IMR-90 (cell line): ENCODE measurements at regions not wholly inside any gene's neighbourhood (a gene's known extent, or its start where the extent isn't known, plus 50 kb on each side); places are given as distances from the start of the nearest gene placed in this dataset.

Source experiments
- CEBPB ChIP-seq: IDR thresholded peaks from 2 replicates; pipeline ENCODE4 v1.6.1; 2012; ENCODE audit warnings: low read depth, low read length, improper control_type of control experiment
- CHD1 ChIP-seq: IDR thresholded peaks from 2 replicates; pipeline ENCODE4 v1.6.1; 2012; ENCODE audit warnings: low read depth, low read length, improper control_type of control experiment
- CTCF ChIP-seq: conservative IDR thresholded peaks from 2 replicates; pipeline ENCODE4 v1.5.1; 2012; ENCODE audit warnings: mild to moderate bottlenecking, low read depth, low read length, improper control_type of control experiment
- FOS ChIP-seq: fragments of 150-350 bp; IDR thresholded peaks from 2 replicates; pipeline ENCODE4 v1.6.1; 2016; ENCODE audit warnings: low read depth, low read length
- MAFK ChIP-seq: IDR thresholded peaks from 2 replicates; pipeline ENCODE4 v1.6.1; 2012; ENCODE audit warnings: low read depth, low read length, improper control_type of control experiment
- MXI1 ChIP-seq: IDR thresholded peaks from 2 replicates; pipeline ENCODE4 v1.6.1; 2012; ENCODE audit warnings: low read depth, mild to moderate bottlenecking, low read length, moderate library complexity, borderline replicate concordance
- NFE2L2 ChIP-seq: fragments of 150-350 bp; IDR thresholded peaks from 2 replicates; pipeline ENCODE4 v1.6.1; 2016; ENCODE audit warnings: low read depth, mild to moderate bottlenecking, low read length
- POLR2A ChIP-seq: IDR thresholded peaks from 2 replicates; pipeline ENCODE4 v1.6.1; 2012; ENCODE audit warnings: mild to moderate bottlenecking, low read depth, low read length
- RAD21 ChIP-seq: IDR thresholded peaks from 2 replicates; pipeline ENCODE4 v1.6.1; 2012; ENCODE audit warnings: low read length, improper control_type of control experiment
- RCOR1 ChIP-seq: IDR thresholded peaks from 2 replicates; pipeline ENCODE4 v1.6.1; 2012; ENCODE audit warnings: mild to moderate bottlenecking, low read length, improper control_type of control experiment; ENCODE audit not compliant: insufficient replicate concordance
- RFX5 ChIP-seq: IDR thresholded peaks from 2 replicates; pipeline ENCODE4 v1.8.0; 2012; ENCODE audit warnings: low read depth, mild to moderate bottlenecking, low read length, moderate library complexity
- SMC3 ChIP-seq: fragments of 150-350 bp; IDR thresholded peaks from 2 replicates; pipeline ENCODE4 v1.6.1; 2016; ENCODE audit warnings: low read depth, mild to moderate bottlenecking, antibody characterized with exemption, low read length, moderate library complexity

GRCh38 chrX:37910186-37910585, 62.8 kb upstream of the DYNLT3 start:
- TF ChIP-seq CTCF (no peak), POLR2A (no peak), RAD21 (no peak), RCOR1 (no peak), MXI1 (no peak), SMC3 (no peak), FOS (no peak), RFX5 (no peak), NFE2L2 (no peak), CEBPB (no peak), MAFK (no peak), CHD1 (no peak)
